OCI-LY1 (cell line): ENCODE measurements at regions not wholly inside any gene's neighbourhood (a gene's known extent, or its start where the extent isn't known, plus 50 kb on each side); places are given as distances from the start of the nearest gene placed in this dataset.

Experiments
- H2AFZ ChIP-seq: fragments of 200-600 bp; sonication (generic), shearing (Covaris generic); 2 replicates; pipeline ENCODE4 v1.6.0; 2014; ENCODE audit warnings: antibody characterized with exemption, mild to moderate bottlenecking, low read length
- H3F3A ChIP-seq: fragments of 200-600 bp; sonication (generic), shearing (Covaris generic); 2 replicates; pipeline ENCODE4 v1.6.0; 2014; ENCODE audit warnings: mild to moderate bottlenecking, antibody characterized with exemption, low read length, moderate library complexity; ENCODE audit not compliant: insufficient read depth
- H3K27ac ChIP-seq: fragments of 200-600 bp; sonication (generic); 2 replicates; pipeline ENCODE4 v1.5.1; 2014; ENCODE audit warnings: low read length, mixed run types, mild to moderate bottlenecking, low read depth; ENCODE audit not compliant: poor library complexity, severe bottlenecking
- H3K27me3 ChIP-seq: fragments of 200-600 bp; sonication (generic); 2 replicates; pipeline ENCODE4 v1.6.0; 2014; ENCODE audit warnings: antibody characterized with exemption, mild to moderate bottlenecking, low read length, moderate library complexity; ENCODE audit not compliant: insufficient read depth
- H3K36me3 ChIP-seq: fragments of 200-600 bp; sonication (generic); 2 replicates; pipeline ENCODE4 v1.6.1; 2014; ENCODE audit warnings: mild to moderate bottlenecking, antibody characterized with exemption, low read length, moderate library complexity, mixed read lengths; ENCODE audit not compliant: insufficient read depth
- H3K4me1 ChIP-seq: fragments of 200-600 bp; sonication (generic); 2 replicates; pipeline ENCODE4 v1.5.1; 2014; ENCODE audit warnings: mild to moderate bottlenecking, low read length, moderate library complexity; ENCODE audit not compliant: insufficient read depth, severe bottlenecking
- H3K4me2 ChIP-seq: fragments of 200-600 bp; sonication (generic), shearing (Covaris generic); 2 replicates; pipeline ENCODE4 v1.6.1; 2014; ENCODE audit warnings: low read length
- H3K4me3 ChIP-seq: fragments of 200-600 bp; sonication (generic); 2 replicates; pipeline ENCODE4 v1.5.1; 2014; ENCODE audit warnings: low read length, low read depth, mild to moderate bottlenecking, mixed read lengths; ENCODE audit not compliant: poor library complexity, severe bottlenecking
- H3K79me2 ChIP-seq: fragments of 200-600 bp; shearing (Covaris generic); 2 replicates; pipeline ENCODE4 v1.6.1; 2016; ENCODE audit warnings: mixed run types, low read length, mixed read lengths; ENCODE audit not compliant: insufficient read depth
- H3K9ac ChIP-seq: fragments of 200-600 bp; sonication (generic), shearing (Covaris generic); 2 replicates; pipeline ENCODE4 v1.6.1; 2014; ENCODE audit warnings: mild to moderate bottlenecking, low read length, mixed read lengths
- H3K9me2 ChIP-seq: fragments of 200-600 bp; sonication (generic), shearing (Covaris generic); 2 replicates; pipeline ENCODE4 v1.6.1; 2014; ENCODE audit warnings: low read depth, mild to moderate bottlenecking, low read length, mixed read lengths
- H3K9me3 ChIP-seq: fragments of 200-600 bp; shearing (Covaris generic); 2 replicates; pipeline ENCODE4 v1.6.1; 2014; ENCODE audit warnings: low read length, mixed read lengths
- H4K20me1 ChIP-seq: fragments of 200-600 bp; sonication (generic), shearing (Covaris generic); 2 replicates; pipeline ENCODE4 v1.6.0; 2016; ENCODE audit warnings: mild to moderate bottlenecking, low read length; ENCODE audit not compliant: insufficient read depth
- EZH2 ChIP-seq: fragments of 200-600 bp; sonication (generic), shearing (Covaris generic); IDR thresholded peaks from 2 replicates; pipeline ENCODE4 v1.8.0; 2017; ENCODE audit warnings: borderline replicate concordance, mixed run types, mild to moderate bottlenecking, antibody characterized with exemption, low read length, moderate library complexity, mixed read lengths
- TF ChIP-seq, protein P1 (sequence below): fragments of 200-600 bp; sonication (generic), shearing (Covaris generic); IDR thresholded peaks from 2 replicates; pipeline ENCODE4 v1.5.1; 2017; ENCODE audit warnings: mild to moderate bottlenecking, antibody characterized with exemption, low read length, moderate library complexity, mixed read lengths

DNA sequence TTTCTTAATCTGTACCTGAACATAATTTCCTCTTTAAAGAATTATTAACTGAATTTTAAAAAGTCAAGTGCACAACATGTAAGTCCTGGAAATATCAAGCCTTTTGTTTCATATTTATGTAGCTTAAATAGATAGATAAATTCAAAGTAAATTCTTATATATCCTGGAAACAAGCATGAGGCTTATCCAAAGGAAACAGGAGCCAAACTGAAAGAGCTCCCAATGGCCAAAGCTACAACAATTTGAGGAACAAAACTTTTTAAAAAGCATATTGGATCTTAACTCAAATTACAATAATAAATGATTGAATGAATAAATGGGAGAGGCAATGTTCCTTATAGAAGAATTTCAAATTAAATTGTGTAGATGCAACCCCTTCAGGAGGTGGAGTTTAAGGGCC lies 679.1 kb downstream of the METTL4 start:
- Histone ChIP-seq H3K9ac (no peak overlapping the region), H3K36me3 (no peaks in the 10 kb centered on the region)

DNA sequence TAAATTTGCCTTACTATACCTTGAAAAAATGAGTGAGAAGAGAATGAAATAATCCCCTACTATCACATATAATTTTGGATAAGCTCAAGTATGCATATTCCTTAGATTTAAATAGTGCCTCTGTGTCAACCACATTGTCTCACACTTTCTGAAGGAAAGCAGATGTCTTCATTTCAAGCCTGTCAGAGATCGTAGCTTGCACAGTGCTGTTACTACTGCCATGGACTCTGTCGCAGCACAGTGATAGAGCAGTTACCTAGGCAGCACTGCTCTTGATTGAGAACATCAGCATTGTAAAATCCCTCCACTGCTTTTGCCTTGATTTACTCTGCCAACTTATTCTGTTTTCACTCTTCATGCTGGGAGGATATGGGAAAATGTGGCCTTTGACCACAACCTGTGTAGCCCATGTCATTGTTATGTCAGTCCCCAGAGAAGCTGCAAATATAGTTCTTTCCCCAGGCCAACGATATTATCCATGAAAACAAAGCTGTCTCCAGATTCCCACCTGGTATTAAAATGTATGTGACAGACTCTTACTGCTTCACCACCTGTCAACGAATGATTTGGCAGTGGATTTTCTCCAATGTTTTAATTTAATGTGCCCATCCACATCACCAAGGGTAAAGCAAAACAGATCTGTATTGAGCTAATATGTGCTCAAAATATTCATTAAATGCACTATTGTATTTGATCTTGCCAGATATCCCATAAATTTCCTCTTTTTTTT lies 675.7 kb downstream of the METTL4 start:
- H3K4me2 ChIP-seq, result no peak overlapping the region
- TF ChIP-seq EZH2, result no peak
- TF ChIP-seq, protein P1, sequence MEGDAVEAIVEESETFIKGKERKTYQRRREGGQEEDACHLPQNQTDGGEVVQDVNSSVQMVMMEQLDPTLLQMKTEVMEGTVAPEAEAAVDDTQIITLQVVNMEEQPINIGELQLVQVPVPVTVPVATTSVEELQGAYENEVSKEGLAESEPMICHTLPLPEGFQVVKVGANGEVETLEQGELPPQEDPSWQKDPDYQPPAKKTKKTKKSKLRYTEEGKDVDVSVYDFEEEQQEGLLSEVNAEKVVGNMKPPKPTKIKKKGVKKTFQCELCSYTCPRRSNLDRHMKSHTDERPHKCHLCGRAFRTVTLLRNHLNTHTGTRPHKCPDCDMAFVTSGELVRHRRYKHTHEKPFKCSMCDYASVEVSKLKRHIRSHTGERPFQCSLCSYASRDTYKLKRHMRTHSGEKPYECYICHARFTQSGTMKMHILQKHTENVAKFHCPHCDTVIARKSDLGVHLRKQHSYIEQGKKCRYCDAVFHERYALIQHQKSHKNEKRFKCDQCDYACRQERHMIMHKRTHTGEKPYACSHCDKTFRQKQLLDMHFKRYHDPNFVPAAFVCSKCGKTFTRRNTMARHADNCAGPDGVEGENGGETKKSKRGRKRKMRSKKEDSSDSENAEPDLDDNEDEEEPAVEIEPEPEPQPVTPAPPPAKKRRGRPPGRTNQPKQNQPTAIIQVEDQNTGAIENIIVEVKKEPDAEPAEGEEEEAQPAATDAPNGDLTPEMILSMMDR, result no peak
- H3K9me2 ChIP-seq, result no peaks in the 10 kb centered on the region
- no peaks in the 10 kb centered on the region for H3K79me2 ChIP-seq
- no peak overlapping the region for H3K27ac ChIP-seq
- H3F3A ChIP-seq, result no peaks in the 10 kb centered on the region
- no peaks in the 10 kb centered on the region for H3K36me3 ChIP-seq
- no peaks in the 10 kb centered on the region for H4K20me1 ChIP-seq
- no peak overlapping the region for H3K9ac ChIP-seq
- H3K9me3 ChIP-seq, result no peaks in the 10 kb centered on the region
- no peaks in the 10 kb centered on the region for H3K27me3 ChIP-seq
- H3K4me3 ChIP-seq, result no peak overlapping the region
- H3K4me1 ChIP-seq, result no peaks in the 10 kb centered on the region
- no peak overlapping the region for H2AFZ ChIP-seq

More for the DNA sequence above, 679.1 kb downstream of the METTL4 start:
- Histone ChIP-seq H2AFZ (no peak overlapping the region), H3F3A (no peaks in the 10 kb centered on the region), H3K9me3 (no peaks in the 10 kb centered on the region), H3K9me2 (no peaks in the 10 kb centered on the region), H3K79me2 (no peaks in the 10 kb centered on the region), H3K4me3 (no peak overlapping the region), H3K4me2 (no peak overlapping the region), H3K27me3 (no peaks in the 10 kb centered on the region), H3K4me1 (no peaks in the 10 kb centered on the region), H3K27ac (no peak overlapping the region), H4K20me1 (no peaks in the 10 kb centered on the region)
- no peak for TF ChIP-seq EZH2
- TF ChIP-seq, protein P1, result no peak

DNA sequence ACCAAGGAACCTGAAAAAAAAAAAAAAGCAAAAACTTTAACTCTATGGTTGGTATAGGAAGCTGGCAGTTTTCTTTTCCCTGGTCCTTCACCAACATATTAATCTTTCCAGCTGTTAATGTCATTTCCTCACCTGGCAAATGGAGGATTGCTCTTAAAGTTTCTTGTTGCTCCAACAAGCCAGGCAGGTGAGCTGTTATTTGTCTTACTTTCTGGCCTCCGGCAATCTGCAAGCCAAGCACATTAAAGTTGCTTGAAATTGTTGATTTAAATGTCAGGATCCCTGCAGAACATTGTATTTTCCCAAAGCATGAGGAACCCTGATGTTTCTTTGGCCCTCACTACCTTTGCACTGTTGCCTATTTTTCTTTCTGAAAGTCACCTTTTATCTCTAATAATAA lies 664.9 kb downstream of the METTL4 start:
- H3K4me1 ChIP-seq, result no peaks in the 10 kb centered on the region
- no peak overlapping the region for H3K4me2 ChIP-seq
- H3K9me2 ChIP-seq, result no peaks in the 10 kb centered on the region
- H3F3A ChIP-seq, result no peaks in the 10 kb centered on the region
- no peaks in the 10 kb centered on the region for H4K20me1 ChIP-seq
- H3K36me3 ChIP-seq, result no peaks in the 10 kb centered on the region
- no peak overlapping the region for H3K9ac ChIP-seq
- H2AFZ ChIP-seq, result no peak overlapping the region
- no peaks in the 10 kb centered on the region for H3K27me3 ChIP-seq
- no peak overlapping the region for H3K4me3 ChIP-seq
- no peaks in the 10 kb centered on the region for H3K79me2 ChIP-seq
- no peak overlapping the region for H3K27ac ChIP-seq
- no peak for TF ChIP-seq EZH2
- TF ChIP-seq, protein P1, result no peak
- H3K9me3 ChIP-seq, result no peaks in the 10 kb centered on the region
